Liver (tissue), 8 donors: ENCODE measurements at regions not wholly inside any gene's neighbourhood (a gene's known extent, or its start where the extent isn't known, plus 50 kb on each side); places are given as distances from the start of the nearest gene placed in this dataset.
"Not testable (repeated sequence)": the region's sequence is repeated elsewhere in the genome, so short reads cannot be mapped to it uniquely, and the experiment has no call there.

Experiments used
- DNase-seq: peaks from one replicate; pipeline ENCODE4 v3.0.0-alpha.2; 2017; ENCODE audit warnings: low spot score
- H3K27ac ChIP-seq, 2 donors: one replicate each; pipeline ENCODE4 v1.7.0; 2013; ENCODE audit warnings: inconsistent platforms in 2 of 2, low read length in 2 of 2, control low read depth in 1 of 2, low read depth in 1 of 2, mild to moderate bottlenecking in 1 of 2
- H3K27me3 ChIP-seq, 4 donors: one replicate each; pipeline versions ENCODE4 v1.6.1 to v1.7.0; 2013; ENCODE audit warnings: low read length in 3 of 4, inconsistent platforms in 1 of 4, mild to moderate bottlenecking in 1 of 4, moderate library complexity in 1 of 4; ENCODE audit not compliant: control insufficient read depth in 4 of 4, insufficient read depth in 4 of 4
- H3K36me3 ChIP-seq, 4 donors: one replicate each; pipeline versions ENCODE4 v1.6.1 to v1.7.0; 2013; ENCODE audit warnings: low read length in 3 of 4, mild to moderate bottlenecking in 3 of 4, low read depth in 1 of 4, moderate library complexity in 1 of 4; ENCODE audit not compliant: control insufficient read depth in 4 of 4, insufficient read depth in 3 of 4
- H3K4me1 ChIP-seq, 4 donors: one replicate each; pipeline versions ENCODE4 v1.6.1 to v1.7.0; 2013; ENCODE audit warnings: low read length in 3 of 4, mild to moderate bottlenecking in 3 of 4, moderate library complexity in 1 of 4; ENCODE audit not compliant: control insufficient read depth in 4 of 4, insufficient read depth in 4 of 4
- H3K4me3 ChIP-seq, 3 donors: one replicate each; pipeline versions ENCODE4 v1.6.1 to v1.7.0; 2013; ENCODE audit warnings: low read length in 3 of 3, control low read depth in 1 of 3, low read depth in 1 of 3, mild to moderate bottlenecking in 1 of 3
- H3K9ac ChIP-seq, 2 donors: one replicate each; pipeline ENCODE4 v1.7.0; 2013; ENCODE audit warnings: low read length in 2 of 2, mild to moderate bottlenecking in 2 of 2, moderate library complexity in 2 of 2, control low read depth in 1 of 2, low read depth in 1 of 2
- H3K9me3 ChIP-seq, 4 donors: one replicate each; pipeline versions ENCODE4 v1.6.1 to v1.7.0; 2013; ENCODE audit warnings: low read length in 3 of 4; ENCODE audit not compliant: control insufficient read depth in 4 of 4
- FOXA2 ChIP-seq: IDR thresholded peaks from 2 replicates; pipeline ENCODE4 v1.6.1; 2016; ENCODE audit warnings: antibody characterized with exemption
- RAD21 ChIP-seq, 2 donors: IDR thresholded peaks; 2 replicates each; pipeline ENCODE4 v1.6.1; 2016; ENCODE audit warnings: antibody characterized with exemption in 2 of 2, mild to moderate bottlenecking in 2 of 2
- TAF1 ChIP-seq: conservative IDR thresholded peaks from 2 replicates; pipeline ENCODE4 v1.6.1; 2016; ENCODE audit warnings: antibody characterized with exemption, mild to moderate bottlenecking
- YY1 ChIP-seq: IDR thresholded peaks from 2 replicates; pipeline ENCODE4 v1.6.1; 2016; ENCODE audit warnings: antibody characterized with exemption, mild to moderate bottlenecking
- WGBS: extraction: QIAGEN DNeasy Blood & Tissue Kit; methylation state at CpG from one replicate; pipeline ENCODE4 v1.1.7; 2013; 5-methylcytosine and 5-hydroxymethylcytosine counted together
- TF ChIP-seq, protein P1 (sequence below): IDR thresholded peaks from 2 replicates; pipeline ENCODE4 v1.6.1; 2016; ENCODE audit warnings: antibody characterized with exemption, mild to moderate bottlenecking
- TF ChIP-seq, protein P2 (sequence below): fragments of 150-350 bp; IDR thresholded peaks from 2 replicates; pipeline ENCODE4 v1.5.1; 2017; ENCODE audit warnings: improper control_type of control experiment, low read depth, low read length; ENCODE audit not compliant: missing input control
- TF ChIP-seq, protein P3 (sequence below): IDR thresholded peaks from 2 replicates; pipeline ENCODE4 v1.6.1; 2016; ENCODE audit warnings: antibody characterized with exemption
- donor health status: healthy.
- donor health status: healthy.
- donor health status: healthy.
- donor health status: healthy.
- donor health status: healthy.

DNA sequence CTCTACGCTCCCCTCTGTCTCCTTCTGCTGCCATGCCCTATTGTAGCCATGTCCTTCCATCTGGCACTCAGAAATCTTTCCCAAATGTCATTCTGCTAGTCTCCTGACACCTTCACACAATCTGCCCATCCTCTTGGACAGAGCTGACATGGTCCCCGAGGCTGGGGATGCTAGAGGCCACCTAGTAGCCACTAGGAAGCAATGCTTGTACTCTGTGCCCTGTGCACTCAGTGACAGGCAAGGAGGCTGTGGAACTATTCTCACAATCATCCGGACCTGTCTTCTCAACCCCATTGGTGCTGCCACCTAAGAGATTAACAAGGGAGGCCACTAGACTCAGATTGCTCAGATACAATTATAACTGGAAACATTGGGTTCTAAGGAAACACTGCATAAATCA lies 112.6 kb upstream of the TMEM164 start:
- no peaks in the 10 kb centered on the region for H3K9me3 ChIP-seq
- H3K36me3 ChIP-seq, result no peaks in the 10 kb centered on the region
- no peaks in the 10 kb centered on the region for H3K4me1 ChIP-seq
- no peak for DNase-seq
- H3K27ac ChIP-seq, result no peak overlapping the region
- no peaks in the 10 kb centered on the region for H3K27me3 ChIP-seq
- no peak overlapping the region for H3K9ac ChIP-seq
- WGBS, result 84% methylated on average over 3 of the region's 3 CpGs
- TF ChIP-seq YY1 (no peak), FOXA2 (no peak), TAF1 (no peak)
- H3K4me3 ChIP-seq, result no peak overlapping the region

DNA sequence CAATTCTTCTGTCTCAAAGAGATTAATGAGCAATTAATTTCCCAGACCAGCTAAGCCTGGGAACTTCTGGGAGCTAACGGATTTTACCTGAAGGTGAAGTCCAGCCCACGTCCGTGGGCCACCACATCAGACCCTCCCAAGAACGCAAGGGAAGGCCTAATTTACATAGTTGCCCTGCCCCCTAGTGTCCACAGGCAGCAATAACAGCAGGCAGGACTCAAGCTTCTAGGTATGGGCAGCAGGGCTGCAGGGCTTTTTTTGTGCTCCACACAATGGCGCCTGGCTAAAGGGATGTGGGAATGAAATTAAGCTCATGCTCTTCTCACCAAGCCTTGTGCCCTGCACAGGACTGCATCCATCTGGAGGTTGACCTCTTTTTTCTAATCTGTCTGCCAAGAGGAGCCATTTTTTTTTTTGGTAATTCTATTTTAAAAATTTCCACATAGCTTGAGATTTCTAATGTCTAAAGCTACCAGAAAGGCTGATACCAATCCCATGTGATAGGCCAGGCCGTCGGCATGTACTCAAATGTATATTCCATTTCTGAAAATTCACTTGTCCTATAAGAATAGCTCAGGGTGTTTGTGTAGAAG lies 111.9 kb upstream of the TMEM164 start:
- Histone ChIP-seq H3K4me1 (no peaks in the 10 kb centered on the region), H3K4me3 (no peak overlapping the region), H3K9me3 (no peaks in the 10 kb centered on the region), H3K27me3 (no peaks in the 10 kb centered on the region), H3K36me3 (no peaks in the 10 kb centered on the region), H3K27ac (no peak overlapping the region), H3K9ac (no peak overlapping the region)
- TF ChIP-seq, protein P1, sequence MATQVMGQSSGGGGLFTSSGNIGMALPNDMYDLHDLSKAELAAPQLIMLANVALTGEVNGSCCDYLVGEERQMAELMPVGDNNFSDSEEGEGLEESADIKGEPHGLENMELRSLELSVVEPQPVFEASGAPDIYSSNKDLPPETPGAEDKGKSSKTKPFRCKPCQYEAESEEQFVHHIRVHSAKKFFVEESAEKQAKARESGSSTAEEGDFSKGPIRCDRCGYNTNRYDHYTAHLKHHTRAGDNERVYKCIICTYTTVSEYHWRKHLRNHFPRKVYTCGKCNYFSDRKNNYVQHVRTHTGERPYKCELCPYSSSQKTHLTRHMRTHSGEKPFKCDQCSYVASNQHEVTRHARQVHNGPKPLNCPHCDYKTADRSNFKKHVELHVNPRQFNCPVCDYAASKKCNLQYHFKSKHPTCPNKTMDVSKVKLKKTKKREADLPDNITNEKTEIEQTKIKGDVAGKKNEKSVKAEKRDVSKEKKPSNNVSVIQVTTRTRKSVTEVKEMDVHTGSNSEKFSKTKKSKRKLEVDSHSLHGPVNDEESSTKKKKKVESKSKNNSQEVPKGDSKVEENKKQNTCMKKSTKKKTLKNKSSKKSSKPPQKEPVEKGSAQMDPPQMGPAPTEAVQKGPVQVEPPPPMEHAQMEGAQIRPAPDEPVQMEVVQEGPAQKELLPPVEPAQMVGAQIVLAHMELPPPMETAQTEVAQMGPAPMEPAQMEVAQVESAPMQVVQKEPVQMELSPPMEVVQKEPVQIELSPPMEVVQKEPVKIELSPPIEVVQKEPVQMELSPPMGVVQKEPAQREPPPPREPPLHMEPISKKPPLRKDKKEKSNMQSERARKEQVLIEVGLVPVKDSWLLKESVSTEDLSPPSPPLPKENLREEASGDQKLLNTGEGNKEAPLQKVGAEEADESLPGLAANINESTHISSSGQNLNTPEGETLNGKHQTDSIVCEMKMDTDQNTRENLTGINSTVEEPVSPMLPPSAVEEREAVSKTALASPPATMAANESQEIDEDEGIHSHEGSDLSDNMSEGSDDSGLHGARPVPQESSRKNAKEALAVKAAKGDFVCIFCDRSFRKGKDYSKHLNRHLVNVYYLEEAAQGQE, result no peak
- TF ChIP-seq, protein P2, sequence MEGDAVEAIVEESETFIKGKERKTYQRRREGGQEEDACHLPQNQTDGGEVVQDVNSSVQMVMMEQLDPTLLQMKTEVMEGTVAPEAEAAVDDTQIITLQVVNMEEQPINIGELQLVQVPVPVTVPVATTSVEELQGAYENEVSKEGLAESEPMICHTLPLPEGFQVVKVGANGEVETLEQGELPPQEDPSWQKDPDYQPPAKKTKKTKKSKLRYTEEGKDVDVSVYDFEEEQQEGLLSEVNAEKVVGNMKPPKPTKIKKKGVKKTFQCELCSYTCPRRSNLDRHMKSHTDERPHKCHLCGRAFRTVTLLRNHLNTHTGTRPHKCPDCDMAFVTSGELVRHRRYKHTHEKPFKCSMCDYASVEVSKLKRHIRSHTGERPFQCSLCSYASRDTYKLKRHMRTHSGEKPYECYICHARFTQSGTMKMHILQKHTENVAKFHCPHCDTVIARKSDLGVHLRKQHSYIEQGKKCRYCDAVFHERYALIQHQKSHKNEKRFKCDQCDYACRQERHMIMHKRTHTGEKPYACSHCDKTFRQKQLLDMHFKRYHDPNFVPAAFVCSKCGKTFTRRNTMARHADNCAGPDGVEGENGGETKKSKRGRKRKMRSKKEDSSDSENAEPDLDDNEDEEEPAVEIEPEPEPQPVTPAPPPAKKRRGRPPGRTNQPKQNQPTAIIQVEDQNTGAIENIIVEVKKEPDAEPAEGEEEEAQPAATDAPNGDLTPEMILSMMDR, result peak; percentile 86
- TF ChIP-seq, protein P3, sequence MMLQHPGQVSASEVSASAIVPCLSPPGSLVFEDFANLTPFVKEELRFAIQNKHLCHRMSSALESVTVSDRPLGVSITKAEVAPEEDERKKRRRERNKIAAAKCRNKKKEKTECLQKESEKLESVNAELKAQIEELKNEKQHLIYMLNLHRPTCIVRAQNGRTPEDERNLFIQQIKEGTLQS, result no peak
- TF ChIP-seq RAD21 (IDR thresholded peaks at IDR 0.05), result peak; percentile 68 to 82
- 21% methylated on average over 7 of the region's 7 CpGs for WGBS
- DNase-seq, result peak; percentile 50

DNA sequence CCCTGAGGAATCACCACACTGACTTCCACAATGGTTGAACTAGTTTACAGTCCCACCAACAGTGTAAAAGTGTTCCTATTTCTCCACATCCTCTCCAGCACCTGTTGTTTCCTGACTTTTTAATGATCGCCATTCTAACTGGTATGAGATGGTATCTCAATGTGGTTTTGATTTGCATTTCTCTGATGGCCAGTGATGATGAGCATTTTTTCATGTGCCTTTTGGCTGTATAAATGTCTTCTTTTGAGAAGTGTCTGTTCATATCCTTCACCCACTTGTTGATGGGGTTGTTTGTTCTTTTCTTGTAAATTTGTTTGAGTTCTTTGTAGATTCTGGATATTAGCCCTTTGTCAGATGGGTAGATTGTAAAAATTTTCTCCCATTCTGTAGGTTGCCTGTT lies 106.9 kb upstream of the TMEM164 start:
- not testable (repeated sequence) for H3K27ac ChIP-seq, H3K27me3 ChIP-seq, H3K4me3 ChIP-seq, DNase-seq, H3K4me1 ChIP-seq, H3K9ac ChIP-seq, H3K36me3 ChIP-seq, H3K9me3 ChIP-seq
- WGBS, result no CpG with 5 or more reads among the region's 1 CpG
